GM10266 (cell line): ENCODE measurements at regions not wholly inside any gene's neighbourhood (a gene's known extent, or its start where the extent isn't known, plus 50 kb on each side); places are given as distances from the start of the nearest gene placed in this dataset.

Experiments used
- DNase-seq: peaks from one replicate; pipeline ENCODE4 v3.0.0; 2012; ENCODE audit errors: extremely low spot score
- CTCF ChIP-seq: IDR thresholded peaks from 2 replicates; pipeline ENCODE4 v1.5.1; 2012; ENCODE audit warnings: mild to moderate bottlenecking, low read depth; ENCODE audit not compliant: control insufficient read depth, insufficient read depth; ENCODE audit errors: missing control alignments

GRCh38 chr20:39359981-39360620 is 398.0 kb downstream of the DHX35 start:
- no peak for DNase-seq
- no peak for TF ChIP-seq CTCF

- TF ChIP-seq CTCF: no peak
- DNase-seq: peak; percentile 19
Observed at GRCh38 chr20:39358052-39358451, 395.9 kb downstream of the DHX35 start.

DNA sequence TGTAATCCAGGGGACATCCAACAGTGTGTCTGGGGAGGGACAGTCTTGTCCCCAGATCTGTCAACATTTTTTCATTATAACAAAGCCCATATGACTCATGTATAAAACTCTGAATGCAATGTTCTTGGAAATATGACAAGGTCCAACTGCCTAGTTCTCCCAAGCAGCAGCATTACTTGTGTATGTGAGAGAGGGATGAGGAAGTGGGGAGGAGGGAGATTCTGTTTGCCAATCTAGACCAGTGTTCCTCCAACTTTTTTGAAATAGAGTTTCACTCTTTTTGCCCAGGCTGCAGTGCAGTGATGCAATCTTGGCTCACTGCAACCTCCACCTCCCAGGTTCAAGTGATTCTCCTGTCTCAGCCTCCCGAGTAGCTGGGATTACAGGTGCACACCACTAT is 394.8 kb downstream of the DHX35 start:
- DNase-seq: no peak
- no peak for TF ChIP-seq CTCF

GRCh38 chr20:39349240-39349639 is 387.1 kb downstream of the DHX35 start:
- no peak for DNase-seq
- TF ChIP-seq CTCF: no peak

DNA sequence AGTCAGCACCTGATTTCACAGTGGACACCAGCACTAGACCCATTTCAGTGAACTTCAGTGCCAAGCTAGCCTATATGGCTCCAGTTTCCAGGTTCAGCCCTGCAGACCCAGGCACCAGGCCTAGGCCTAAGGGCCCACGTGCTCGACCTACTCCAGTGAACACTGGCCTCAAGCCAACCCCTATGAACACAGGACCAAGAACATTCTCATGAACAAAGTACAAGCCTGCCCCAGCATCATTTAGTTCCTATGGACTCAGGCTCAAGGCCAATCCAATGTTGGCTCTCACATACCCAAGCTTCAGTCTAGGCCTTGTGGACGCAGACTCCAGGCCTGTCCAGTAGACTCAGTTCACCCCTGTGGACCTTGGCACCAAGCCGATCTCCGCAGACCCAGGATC is 385.5 kb downstream of the DHX35 start:
- DNase-seq: no peak
- TF ChIP-seq CTCF: no peak

DNA sequence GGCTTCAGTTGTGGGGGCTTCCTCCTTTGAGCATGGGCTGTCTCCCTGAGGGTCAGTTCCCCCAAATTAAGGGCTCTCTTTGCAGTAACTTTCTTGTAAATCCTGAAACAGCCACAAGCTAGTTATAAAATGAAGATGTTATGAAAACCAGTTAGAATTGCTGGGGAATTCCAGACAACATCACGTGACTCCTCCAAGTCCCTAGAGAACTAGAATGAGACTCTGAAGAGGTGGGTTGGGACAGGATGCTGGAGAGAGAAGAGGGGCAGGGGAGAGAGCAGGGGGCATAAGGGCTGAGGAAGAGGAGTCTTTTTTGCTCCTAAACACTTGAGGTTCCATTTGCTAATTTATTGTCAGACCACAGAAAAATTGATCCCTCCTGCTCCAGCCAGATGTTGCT is 380.3 kb downstream of the DHX35 start:
- DNase-seq: no peak
- no peak for TF ChIP-seq CTCF

- peak; percentile 12 for DNase-seq
- no peak for TF ChIP-seq CTCF
Observed at GRCh38 chr20:39338469-39339376, 376.6 kb downstream of the DHX35 start.
